HG03108 (cell line): ENCODE measurements at regions not wholly inside any gene's neighbourhood (a gene's known extent, or its start where the extent isn't known, plus 50 kb on each side); places are given as distances from the start of the nearest gene placed in this dataset.
"Not testable (repeated sequence)": the region's sequence is repeated elsewhere in the genome, so short reads cannot be mapped to it uniquely, and the experiment has no call there.

Source experiments
- ATAC-seq: cut with Tn5 transposase; IDR thresholded peaks from one replicate; pipeline ENCODE4 v1.9.1; 2021; ENCODE audit warnings: moderate library complexity; ENCODE audit not compliant: unreplicated experiment

DNA sequence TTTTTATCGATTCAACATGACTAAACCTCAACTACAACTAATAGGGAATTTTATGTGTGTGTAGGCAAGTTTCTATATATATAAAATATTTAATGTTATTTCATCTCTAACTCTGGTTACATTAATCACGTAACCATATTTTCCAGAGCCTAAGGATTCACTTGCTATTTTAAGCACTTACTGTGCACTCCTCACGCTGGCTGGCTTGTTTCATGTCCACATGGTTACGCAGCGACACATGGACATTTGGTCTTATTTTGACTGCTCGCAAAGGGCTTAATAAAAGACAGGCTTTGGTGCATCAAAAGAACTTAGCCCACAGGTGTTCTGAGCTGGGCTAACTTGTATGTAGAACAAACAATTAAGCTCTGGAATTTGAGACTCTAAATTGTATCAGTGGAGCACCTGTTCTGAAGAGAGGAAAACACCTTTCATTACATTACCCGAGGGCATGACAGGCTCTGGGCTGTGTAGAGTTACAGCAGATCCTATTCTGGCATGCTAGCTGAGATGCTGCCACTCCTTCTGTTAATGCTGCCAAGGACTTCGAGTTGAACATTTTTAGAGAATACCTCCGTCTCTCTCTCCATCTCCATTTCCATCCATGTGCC lies 130.0 kb upstream of the NR2F2 start:
- no peak for ATAC-seq

DNA sequence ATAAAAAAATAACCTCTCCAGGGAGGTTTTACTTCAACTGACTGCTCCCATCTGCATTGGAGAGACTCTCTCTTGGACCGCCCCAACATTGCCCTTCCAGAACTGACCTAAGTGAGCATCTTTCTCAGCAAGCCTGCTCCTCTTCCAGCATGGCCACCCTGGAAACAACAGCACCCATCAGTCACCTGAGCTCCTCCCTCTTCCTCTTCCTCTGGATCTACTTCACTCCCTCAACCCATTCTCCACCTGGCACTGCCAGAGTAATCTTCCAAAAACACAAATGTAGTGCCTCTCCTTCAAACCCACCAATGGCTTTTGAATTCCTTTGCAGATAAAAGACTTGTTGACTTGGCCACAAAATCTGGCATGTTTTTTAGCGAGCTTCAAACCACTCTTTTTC lies 128.8 kb upstream of the NR2F2 start:
- ATAC-seq, result no peak

DNA sequence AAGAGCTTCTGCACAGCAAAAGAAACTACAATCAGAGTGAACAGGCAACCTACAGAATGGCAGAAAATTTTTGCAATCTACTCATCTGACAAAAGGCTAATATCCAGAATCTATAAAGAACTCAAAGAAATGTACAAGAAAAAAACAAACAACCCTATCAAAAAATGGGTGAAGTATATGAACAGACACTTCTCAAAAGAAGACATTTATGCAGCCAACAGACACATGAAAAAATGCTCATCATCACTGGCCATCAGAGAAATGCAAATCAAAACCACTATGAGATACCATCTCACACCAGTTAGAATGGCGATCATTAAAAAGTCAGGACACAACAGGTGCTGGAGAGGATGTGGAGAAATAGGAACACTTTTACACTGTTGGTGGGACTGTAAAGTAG lies 124.9 kb upstream of the NR2F2 start:
- ATAC-seq, result not testable (repeated sequence)

DNA sequence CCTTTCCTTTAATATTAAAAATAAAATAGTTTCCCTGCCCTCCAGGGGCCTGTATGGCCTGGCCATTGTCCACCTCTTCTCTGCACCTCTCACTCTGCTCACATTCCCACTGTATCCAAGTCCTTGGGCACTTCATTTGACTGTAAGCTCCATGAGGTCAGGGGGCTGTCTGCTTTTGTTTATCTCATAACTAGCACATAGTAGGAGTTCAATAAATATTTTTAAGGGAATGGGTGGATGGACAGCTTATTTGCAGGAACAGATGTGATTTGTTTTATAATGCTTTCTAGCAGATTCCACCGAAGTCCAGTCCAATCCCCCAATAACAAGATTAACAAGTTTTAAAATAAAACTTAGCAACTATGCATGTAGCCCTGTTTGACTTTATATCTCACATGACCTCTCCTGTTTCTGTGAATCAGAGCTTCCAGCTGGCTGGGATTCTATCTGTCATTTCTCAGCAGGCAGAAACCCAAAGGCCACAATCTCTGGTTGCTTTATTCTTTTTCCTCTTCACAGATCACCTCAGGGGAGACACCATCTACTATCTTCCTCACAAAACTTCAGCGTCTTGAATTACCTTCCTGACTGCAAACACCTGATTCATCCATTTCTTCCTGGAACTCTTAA lies 123.0 kb upstream of the NR2F2 start:
- ATAC-seq, result no peak

DNA sequence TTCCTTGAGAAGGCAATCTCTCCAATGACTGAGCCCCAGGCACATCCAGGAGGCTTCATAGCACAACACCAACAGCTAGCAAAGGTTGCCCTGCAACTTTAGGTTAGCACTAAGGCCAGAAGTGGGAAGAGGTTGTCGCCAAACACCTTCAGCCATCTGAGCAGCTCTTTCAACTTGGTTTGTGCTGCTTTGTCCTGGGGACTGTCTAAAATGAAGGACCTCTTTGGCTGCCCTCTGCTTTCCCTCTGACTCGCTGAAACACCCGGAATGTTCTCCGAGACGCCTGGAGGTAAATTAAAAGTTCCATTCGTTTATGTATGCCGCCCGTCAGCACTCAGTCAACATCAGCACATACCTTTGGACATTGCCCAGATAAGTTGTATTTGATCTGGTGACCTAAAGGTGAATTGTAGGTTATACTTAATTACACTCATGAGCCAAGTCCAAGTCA lies 121.2 kb upstream of the NR2F2 start:
- ATAC-seq, result no peak

DNA sequence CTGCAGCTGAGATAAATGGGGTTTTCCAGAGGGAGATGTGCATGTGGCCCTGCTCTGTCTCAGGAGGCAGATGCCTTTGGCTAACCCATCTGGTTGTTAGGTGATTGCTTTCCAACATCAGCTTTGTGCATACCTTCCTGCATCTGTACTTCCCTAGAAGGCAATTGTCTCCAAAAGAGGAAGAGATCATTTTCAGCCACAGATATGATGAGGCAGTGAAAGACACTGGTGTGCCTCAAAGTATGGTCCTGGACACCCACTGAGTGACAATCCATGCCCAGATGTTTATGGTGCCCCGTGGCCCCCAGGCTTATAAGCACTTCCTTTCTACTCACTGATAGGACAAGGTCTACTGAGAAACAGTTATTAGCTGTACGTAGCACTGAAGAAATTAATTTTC lies 117.5 kb upstream of the NR2F2 start:
- no peak for ATAC-seq

DNA sequence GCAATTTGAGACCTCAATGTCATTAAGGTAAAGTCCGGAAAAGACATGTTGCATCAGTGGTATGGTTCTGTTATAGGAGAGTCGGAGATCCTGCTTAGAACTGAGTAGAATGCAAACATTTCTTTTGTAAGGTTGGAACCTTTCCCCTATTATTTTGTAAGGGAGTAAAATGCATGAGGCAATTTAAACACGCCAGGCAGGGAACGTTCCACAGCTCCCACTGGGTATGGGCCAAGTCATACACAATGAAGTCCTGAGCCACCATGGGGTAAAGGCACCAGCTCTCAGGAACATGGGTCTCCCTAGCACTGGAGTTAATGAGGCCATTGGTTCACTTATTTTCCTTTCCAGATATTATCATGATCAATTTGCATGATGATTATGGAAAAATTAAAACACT lies 116.6 kb upstream of the NR2F2 start:
- no peak for ATAC-seq

DNA sequence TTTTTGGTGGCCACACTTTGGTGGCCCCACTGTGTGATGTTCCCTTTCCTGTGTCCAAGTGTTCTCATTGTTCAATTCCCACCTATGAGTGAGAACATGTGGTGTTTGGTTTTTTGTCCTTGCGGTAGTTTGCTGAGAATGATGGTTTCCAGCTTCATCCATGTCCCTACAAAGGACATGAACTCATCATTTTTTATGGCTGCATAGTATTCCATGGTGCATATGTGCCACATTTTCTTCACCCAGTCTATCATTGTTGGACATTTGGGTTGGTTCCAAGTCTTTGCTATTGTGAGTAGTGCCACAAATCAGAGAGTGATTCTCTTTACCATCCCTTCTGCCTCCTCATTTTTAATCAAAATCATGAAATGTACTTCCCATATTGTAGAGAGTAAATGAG lies 114.0 kb upstream of the NR2F2 start:
- not testable (repeated sequence) for ATAC-seq

DNA sequence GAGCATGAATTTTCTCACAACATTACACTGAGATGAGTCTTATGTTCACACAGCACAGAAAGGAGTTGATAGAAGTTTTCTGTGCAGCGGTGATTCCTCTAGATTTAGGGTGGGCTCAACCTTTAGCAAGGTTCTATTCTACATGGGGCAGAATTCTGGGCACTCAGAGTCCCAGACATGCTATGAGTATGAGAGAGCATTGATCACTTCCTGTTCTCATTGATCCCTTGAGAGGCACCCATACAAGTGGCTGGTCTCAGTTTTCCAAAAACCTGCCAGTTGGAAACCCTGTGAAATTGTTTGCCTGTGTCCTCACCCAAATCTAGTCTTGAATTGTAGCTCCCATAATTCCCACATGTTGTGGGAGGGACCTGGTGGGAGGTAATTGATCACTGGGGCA lies 112.5 kb upstream of the NR2F2 start:
- no peak for ATAC-seq

DNA sequence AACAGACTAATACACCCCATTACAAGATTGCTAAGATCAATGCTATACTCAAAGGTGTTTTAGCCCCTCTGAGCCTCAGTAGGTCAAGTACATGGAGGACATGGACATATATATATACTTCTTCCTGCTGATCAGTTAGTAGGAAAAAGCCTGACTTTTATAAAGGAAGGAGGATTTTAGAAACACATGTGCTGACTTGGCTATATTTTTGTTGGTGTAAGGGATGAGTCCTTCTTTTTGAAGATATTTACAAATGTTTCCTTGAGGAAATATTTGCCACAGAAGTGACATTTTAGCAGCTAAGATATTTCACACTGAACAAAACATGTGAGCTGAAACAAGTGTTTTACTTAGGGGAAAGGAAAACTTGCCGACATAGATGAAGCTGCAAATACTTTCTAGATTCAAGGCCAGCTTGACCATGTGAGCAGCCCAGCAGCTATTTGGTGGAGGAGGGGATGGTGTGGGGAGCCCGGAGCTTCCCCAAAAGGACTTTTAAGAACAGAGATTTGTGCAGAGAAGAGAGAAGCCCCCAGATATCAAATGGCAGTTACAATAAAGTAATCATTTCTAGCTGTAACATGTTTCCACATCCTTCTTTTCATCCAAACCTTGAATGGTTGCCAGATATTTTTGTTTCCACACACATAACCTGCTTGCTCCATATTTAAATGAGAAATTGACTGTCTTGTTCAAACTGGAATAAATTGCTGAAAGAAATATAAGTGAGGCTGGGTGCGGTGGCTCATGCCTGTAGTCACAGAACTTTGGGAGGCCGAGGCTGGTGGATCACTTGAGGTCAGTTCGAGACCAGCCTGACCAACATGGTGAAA lies 111.7 kb upstream of the NR2F2 start:
- ATAC-seq, result no peak

DNA sequence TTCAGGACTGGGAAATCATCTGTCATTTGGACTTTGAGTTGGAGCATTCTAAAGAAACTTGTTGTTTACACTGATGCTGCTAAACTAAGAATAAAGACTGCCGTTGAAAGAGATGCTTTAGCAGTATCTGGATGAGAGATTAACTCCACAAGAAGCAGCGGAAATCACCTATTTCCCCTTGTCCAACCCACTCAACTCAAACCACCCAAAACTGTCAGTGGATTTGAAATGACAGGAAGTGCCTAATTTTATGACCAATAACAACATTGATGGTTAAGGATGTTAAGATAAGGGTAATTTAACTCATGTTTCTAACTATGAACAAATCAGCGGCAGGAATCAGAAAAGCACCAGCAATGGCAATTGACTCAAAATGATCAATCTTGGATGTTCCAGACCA lies 110.8 kb upstream of the NR2F2 start:
- ATAC-seq, result no peak

DNA sequence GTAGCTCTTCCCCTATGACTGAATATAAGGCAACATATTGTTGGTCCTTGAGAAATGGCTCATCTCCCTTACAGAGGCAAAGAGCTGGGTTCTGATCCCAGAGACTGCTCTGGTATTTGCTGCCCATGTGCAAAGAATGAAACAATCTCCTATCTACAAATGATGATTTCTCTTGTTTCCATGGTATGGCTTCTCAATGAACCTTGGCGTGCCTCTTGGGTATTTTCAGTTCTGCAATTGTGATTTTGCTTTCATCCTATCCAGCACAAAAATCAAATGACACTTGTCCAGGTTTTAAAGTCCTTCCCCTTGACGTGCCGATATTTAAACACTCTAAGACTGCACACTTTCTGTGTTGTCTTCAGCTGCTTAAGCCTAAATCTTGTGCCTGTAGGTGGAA lies 109.8 kb upstream of the NR2F2 start:
- ATAC-seq, result no peak

DNA sequence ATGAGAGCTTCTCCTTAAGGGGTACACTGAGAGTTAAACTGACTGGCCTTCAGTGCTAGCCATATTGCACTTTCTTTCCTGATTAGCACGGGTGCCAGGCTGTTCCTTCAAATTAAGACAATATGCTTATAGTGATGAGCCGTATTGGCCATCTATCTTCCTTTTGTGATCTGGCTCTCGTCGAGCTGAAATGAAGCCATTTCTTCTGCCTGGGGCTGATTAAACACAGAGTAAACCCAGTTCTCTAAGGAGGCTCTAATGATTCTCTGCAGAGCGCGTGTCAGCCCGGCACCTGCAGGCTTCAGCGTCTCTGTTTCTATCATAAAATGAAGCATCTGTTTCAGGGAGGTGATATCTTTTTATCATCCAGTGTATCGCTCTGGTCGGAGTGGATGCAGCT lies 107.5 kb upstream of the NR2F2 start:
- no peak for ATAC-seq

DNA sequence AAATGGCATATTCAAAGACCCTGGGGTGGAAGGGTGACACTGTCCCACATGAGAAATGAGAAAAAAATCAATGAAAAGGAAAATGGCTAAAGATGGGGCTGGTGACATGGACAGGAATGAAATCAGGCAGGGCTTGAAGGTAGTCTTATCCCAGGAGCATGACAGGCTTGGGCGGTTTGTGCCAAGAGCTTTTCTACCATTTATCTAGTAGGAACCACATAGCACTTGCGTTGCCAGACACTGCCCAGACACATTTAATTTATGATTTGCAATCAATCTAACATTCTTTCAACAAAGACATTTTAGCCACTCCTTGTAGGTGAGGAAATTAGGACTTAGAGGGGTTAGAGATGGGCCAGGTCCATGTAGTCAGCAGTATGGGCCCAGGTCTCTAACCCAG lies 106.6 kb upstream of the NR2F2 start:
- ATAC-seq, result no peak

DNA sequence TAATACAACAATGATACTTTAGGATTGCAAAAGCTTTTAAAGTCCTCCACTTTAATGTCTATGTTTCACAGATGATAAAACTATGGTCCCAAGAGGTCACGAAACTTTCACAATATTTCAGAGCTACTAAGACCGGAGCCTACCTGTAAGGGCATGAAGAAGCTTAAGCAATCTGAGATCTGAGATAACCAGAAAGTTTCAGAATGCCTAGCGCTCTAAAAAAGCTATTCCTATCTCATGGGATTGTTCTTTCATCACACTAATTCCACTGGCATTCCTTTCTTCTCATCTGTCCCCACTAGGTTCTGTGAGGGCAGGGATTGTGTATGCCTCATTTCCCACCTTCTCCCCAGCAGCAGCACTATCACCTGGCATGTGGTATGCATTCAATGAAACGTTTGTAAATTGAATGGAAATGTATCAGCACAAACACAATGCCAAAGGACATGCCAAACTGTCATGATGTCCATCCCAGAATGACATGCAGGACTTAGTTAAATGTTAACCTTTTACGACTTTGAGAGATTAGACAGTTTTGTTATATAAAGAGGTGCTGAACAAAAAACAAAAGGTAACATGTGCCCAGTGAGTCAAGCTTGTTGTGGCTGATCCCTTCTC lies 104.7 kb upstream of the NR2F2 start:
- ATAC-seq, result no peak

DNA sequence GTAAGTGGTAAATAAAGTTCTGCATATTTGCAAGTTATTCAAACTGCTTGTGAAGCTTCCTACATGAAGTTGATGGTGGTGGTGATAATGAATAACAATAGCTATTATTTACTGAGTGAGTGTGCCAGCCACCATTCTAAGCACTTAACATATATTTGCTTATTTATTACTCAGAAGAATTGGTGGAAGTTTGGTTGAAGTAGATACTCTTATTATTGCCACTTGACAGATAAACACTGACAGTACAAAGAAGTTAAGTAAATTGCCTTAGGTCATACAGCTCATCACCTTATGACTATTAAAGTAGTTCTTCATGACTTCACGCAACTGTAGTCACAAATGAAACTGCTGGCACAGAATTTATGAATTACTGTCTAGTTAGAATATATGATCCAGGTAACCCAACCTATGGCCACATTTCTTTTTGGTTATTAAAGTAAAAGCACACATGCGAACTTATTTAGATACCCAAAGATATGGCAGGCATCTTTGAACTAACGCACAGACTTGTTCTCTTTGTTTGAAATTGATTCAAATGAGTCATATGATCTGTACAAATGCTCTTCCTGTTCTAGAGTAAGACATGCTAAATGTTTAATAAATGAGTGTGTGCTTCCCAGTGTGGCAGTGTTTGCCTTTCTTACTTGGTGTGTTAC lies 99.8 kb upstream of the NR2F2 start:
- ATAC-seq, result no peak

DNA sequence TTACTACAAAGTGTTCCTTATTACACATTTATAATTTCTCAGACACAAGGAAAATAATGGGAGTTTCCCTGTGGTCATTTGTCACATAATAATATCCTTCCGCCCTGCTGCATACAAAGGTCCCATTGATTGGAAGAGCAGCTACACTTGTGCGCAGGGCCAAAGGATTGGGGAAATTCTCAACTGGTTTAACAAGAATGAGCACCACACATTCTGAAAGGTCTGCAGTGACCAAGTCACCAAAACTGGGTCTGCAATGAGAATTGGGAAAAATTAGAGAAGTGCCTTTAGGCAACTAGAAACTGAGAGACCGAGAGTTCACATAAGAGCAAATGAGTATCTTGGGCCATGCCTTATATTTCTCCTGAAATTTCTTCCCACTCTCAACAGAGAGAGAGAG lies 98.2 kb upstream of the NR2F2 start:
- no peak for ATAC-seq

DNA sequence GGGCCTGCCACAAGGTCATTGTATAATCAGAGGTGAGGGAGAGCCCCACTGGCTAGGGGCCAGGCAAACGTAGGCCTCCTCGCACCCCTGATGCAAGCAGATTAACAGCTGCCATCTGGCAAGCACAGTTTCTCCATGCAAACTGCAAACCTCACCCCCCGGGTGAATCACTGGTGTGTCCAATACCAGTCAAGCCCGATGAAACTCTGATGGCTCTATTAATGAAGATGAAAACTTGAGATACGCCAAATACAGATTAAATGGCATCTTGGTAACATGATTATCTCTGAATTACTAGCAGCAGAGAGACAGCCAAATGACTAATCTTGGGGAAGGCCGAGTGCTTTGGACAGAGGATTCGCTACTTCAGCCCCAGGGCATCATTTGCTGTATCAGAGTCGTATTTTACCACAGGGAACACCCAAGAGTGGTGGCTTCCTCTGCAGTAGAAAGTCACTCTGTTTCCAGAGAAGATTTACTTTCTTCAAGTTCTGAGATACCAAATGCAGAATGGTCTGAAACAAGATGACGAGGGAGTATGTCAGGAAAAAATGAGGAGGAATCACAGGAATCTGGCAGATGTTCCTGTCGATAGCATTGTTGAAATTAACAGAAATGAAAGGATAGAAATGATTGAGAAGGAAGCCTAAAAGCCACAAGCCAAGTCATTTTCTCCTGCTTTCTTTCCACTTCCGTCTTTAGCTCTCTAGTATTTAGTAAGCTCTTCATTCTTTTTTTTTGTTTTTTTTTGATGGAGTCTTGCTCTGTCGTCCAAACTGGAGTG lies 96.2 kb upstream of the NR2F2 start:
- no peak for ATAC-seq

DNA sequence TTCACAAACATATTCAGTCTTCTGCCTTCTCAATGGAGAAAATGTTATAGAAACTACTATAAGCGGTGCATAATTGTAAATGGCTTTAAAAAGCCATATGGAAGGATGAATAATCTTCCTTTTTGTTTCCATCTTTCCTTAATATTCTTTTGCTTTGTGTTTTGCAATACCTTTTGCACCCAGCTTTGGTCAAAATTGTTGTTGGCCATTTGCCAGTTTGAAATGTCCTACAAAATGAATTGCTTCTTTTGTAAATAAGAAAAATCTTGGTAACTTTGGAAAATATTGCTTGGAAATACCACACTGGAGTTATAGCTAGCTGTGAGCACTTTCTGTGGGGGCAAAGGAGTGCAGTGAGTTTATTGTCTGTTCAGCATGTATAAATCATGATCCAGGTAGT lies 93.5 kb upstream of the NR2F2 start:
- ATAC-seq, result no peak

DNA sequence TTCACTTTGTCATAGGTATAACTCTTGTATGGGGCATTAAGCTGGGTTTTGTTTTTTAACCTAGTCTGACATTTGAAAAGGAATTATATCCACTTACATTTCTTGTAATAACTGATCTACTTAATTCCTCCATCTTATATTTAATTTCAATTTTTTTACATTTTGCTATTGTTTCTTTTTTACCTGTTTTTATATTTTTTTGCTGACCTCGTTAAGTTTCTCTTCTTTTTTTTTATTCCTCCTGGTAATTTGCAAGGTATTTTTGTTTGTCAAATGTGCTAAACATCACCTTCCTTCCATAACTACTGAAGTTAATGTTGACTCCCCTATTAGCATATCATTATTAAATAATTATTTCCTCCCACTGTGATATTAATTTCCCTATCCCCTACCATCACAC lies 87.7 kb upstream of the NR2F2 start:
- no peak for ATAC-seq

DNA sequence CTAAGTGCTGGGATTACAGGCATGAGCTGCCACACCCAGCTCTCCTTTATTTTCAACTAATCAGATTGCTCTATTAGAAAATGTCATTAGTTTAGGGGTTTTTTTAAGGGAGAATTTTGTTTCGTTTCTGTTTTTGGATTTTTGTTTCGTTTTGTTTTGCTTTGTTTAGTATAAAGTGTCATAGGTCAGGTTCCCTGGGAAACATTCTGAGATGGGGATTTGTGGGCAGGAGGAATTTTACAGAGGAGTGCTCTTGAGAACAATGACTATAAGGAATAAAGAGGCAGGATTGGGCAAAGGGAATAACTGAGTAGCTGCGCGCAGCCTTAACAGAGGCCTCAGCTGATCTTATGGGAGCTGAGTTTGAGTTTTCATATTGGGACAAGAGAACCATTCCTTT lies 86.8 kb upstream of the NR2F2 start:
- no peak for ATAC-seq
